ENCODE measurements at regions not wholly inside any gene's neighbourhood (a gene's known extent, or its start where the extent isn't known, plus 50 kb on each side); places are given as distances from the start of the nearest gene placed in this dataset.

- no peak overlapping the region for H3K27ac Mint-ChIP-seq
- Histone ChIP-seq H3K27me3 (replicated peaks in 1 of 2; ENCODE audit: control insufficient read depth in 2 of 2, extremely low read depth in 1 of 2, insufficient read depth in 2 of 2, low read length in 1 of 2) (peaks cover 0 to 9% of the 10 kb centered on the region in 2 experiments), H3K9me3 (no peaks in the 10 kb centered on the region), H3K27ac (ENCODE audit: low read length) (no peak overlapping the region), H3K4me3 (ENCODE audit: control insufficient read depth in 1 of 2, extremely low read depth in 1 of 2, low read length in 1 of 2) (no peak overlapping the region), H3K4me1 (ENCODE audit: control insufficient read depth in 1 of 2, extremely low read depth in 1 of 2, insufficient read depth in 2 of 2, low read length in 2 of 2) (no peaks in the 10 kb centered on the region), H3K36me3 (ENCODE audit: control insufficient read depth in 2 of 2, extremely low read depth in 1 of 2, insufficient read depth in 1 of 2, low read length in 1 of 2) (no peaks in the 10 kb centered on the region)
- ATAC-seq (replicated peaks in 1 of 4) (no peak), DNase-seq (peak in 11 of 35 experiments; percentile 1 to 33 (median 6))
- ChIA-PET CTCF (no interaction called here), POLR2A (no interaction called here)
- H3K4me1 Mint-ChIP-seq, result no peaks in the 10 kb centered on the region
- H3K36me3 Mint-ChIP-seq, result no peaks in the 10 kb centered on the region
- H3K9me3 Mint-ChIP-seq, result peaks cover 0 to 7% (median 0%) of the 10 kb centered on the region in 3 donors
- 26% methylated on average over 4 of the region's 6 CpGs for WGBS (ENCODE audit: insufficient coverage)
- H3K27me3 Mint-ChIP-seq, result peaks cover 29 to 33% of the 10 kb centered on the region in 2 donors
- no peak overlapping the region for H3K4me3 Mint-ChIP-seq
These were observed 138.9 kb upstream of the CES5A start for GRCh38 chr16:56013962-56014552.

- Histone ChIP-seq H3K4me3 (ENCODE audit: control insufficient read depth in 1 of 2, extremely low read depth in 1 of 2, low read length in 1 of 2) (no peak overlapping the region), H3K4me1 (ENCODE audit: control insufficient read depth in 1 of 2, extremely low read depth in 1 of 2, insufficient read depth in 2 of 2, low read length in 2 of 2) (no peaks in the 10 kb centered on the region), H3K36me3 (ENCODE audit: control insufficient read depth in 2 of 2, extremely low read depth in 1 of 2, insufficient read depth in 1 of 2, low read length in 1 of 2) (no peaks in the 10 kb centered on the region), H3K9me3 (no peaks in the 10 kb centered on the region), H3K27me3 (replicated peaks in 1 of 2; ENCODE audit: control insufficient read depth in 2 of 2, extremely low read depth in 1 of 2, insufficient read depth in 2 of 2, low read length in 1 of 2) (peaks cover 0 to 9% of the 10 kb centered on the region in 2 experiments), H3K27ac (ENCODE audit: low read length) (no peak overlapping the region)
- DNase-seq (no peak), ATAC-seq (replicated peaks in 1 of 4) (no peak)
- Mint-ChIP-seq H3K27ac (no peak overlapping the region), H3K4me3 (no peak overlapping the region), H3K4me1 (no peaks in the 10 kb centered on the region), H3K36me3 (no peaks in the 10 kb centered on the region), H3K9me3 (peaks cover 0 to 7% (median 0%) of the 10 kb centered on the region in 3 donors), H3K27me3 (peaks cover 32 to 39% of the 10 kb centered on the region in 2 donors)
- ChIA-PET CTCF (no interaction called here), POLR2A (no interaction called here)
- WGBS (ENCODE audit: insufficient coverage), result 80% methylated on average over 2 of the region's 3 CpGs
These were observed 137.3 kb upstream of the CES5A start for GRCh38 chr16:56012482-56012811.

GRCh38 chr16:56011808-56012481 is 136.8 kb upstream of the CES5A start:
- ATAC-seq (replicated peaks in 1 of 4) (no peak), DNase-seq (no peak)
- Mint-ChIP-seq H3K9me3 (peaks cover 0 to 4% (median 0%) of the 10 kb centered on the region in 3 donors), H3K36me3 (no peaks in the 10 kb centered on the region), H3K4me3 (no peak overlapping the region), H3K27me3 (peaks cover 29 to 35% of the 10 kb centered on the region in 2 donors), H3K27ac (no peak overlapping the region), H3K4me1 (no peaks in the 10 kb centered on the region)
- no peaks in the 10 kb centered on the region for H3K4me1 ChIP-seq (ENCODE audit: control insufficient read depth in 1 of 2, extremely low read depth in 1 of 2, insufficient read depth in 2 of 2, low read length in 2 of 2)
- POLR2A ChIA-PET, result no interaction called here
- H3K4me3 ChIP-seq (ENCODE audit: control insufficient read depth in 1 of 2, extremely low read depth in 1 of 2, low read length in 1 of 2), result no peak overlapping the region
- CTCF ChIA-PET, result no interaction called here
- H3K27ac ChIP-seq (ENCODE audit: low read length), result no peak overlapping the region
- H3K27me3 ChIP-seq (replicated peaks in 1 of 2; ENCODE audit: control insufficient read depth in 2 of 2, extremely low read depth in 1 of 2, insufficient read depth in 2 of 2, low read length in 1 of 2), result peaks cover 0 to 9% of the 10 kb centered on the region in 2 experiments
- no peaks in the 10 kb centered on the region for H3K9me3 ChIP-seq
- WGBS (ENCODE audit: insufficient coverage), result 63% methylated on average over 1 of the region's 3 CpGs
- H3K36me3 ChIP-seq (ENCODE audit: control insufficient read depth in 2 of 2, extremely low read depth in 1 of 2, insufficient read depth in 1 of 2, low read length in 1 of 2), result no peaks in the 10 kb centered on the region

GRCh38 chr16:56005958-56006357 is 130.8 kb upstream of the CES5A start:
- no peaks in the 10 kb centered on the region for H3K36me3 Mint-ChIP-seq
- ChIA-PET POLR2A (no interaction called here), CTCF (no interaction called here)
- H3K36me3 ChIP-seq (ENCODE audit: control insufficient read depth in 2 of 2, extremely low read depth in 1 of 2, insufficient read depth in 1 of 2, low read length in 1 of 2), result no peaks in the 10 kb centered on the region
- H3K4me1 Mint-ChIP-seq, result no peaks in the 10 kb centered on the region
- DNase-seq (no peak), ATAC-seq (replicated peaks in 1 of 4) (no peak)
- H3K27me3 ChIP-seq (replicated peaks in 1 of 2; ENCODE audit: control insufficient read depth in 2 of 2, extremely low read depth in 1 of 2, insufficient read depth in 2 of 2, low read length in 1 of 2), result no peaks in the 10 kb centered on the region
- no CpG with 5 or more reads among the region's 1 CpG for WGBS (ENCODE audit: insufficient coverage)
- peaks cover 0 to 1% (median 0%) of the 10 kb centered on the region in 3 donors for H3K9me3 Mint-ChIP-seq
- H3K4me3 ChIP-seq (ENCODE audit: control insufficient read depth in 1 of 2, extremely low read depth in 1 of 2, low read length in 1 of 2), result no peak overlapping the region
- H3K4me1 ChIP-seq (ENCODE audit: control insufficient read depth in 1 of 2, extremely low read depth in 1 of 2, insufficient read depth in 2 of 2, low read length in 2 of 2), result no peaks in the 10 kb centered on the region
- H3K27ac ChIP-seq (ENCODE audit: low read length), result no peak overlapping the region
- H3K9me3 ChIP-seq, result no peaks in the 10 kb centered on the region
- H3K27ac Mint-ChIP-seq, result no peak overlapping the region
- no peak overlapping the region for H3K4me3 Mint-ChIP-seq
- H3K27me3 Mint-ChIP-seq, result peaks cover 11 to 26% of the 10 kb centered on the region in 2 donors

- CTCF ChIA-PET, result no interaction called here
- H3K4me3 ChIP-seq (ENCODE audit: control insufficient read depth in 1 of 2, extremely low read depth in 1 of 2, low read length in 1 of 2), result no peak overlapping the region
- Mint-ChIP-seq H3K27ac (no peak overlapping the region), H3K36me3 (no peaks in the 10 kb centered on the region), H3K4me1 (no peaks in the 10 kb centered on the region), H3K4me3 (no peak overlapping the region), H3K9me3 (peaks cover 11 to 26% (median 14%) of the 10 kb centered on the region in 3 donors), H3K27me3 (peaks cover 5 to 16% of the 10 kb centered on the region in 2 donors)
- H3K27ac ChIP-seq (ENCODE audit: low read length), result no peak overlapping the region
- no peak for DNase-seq
- POLR2A ChIA-PET, result no interaction called here
- no peaks in the 10 kb centered on the region for H3K27me3 ChIP-seq (replicated peaks in 1 of 2; ENCODE audit: control insufficient read depth in 2 of 2, extremely low read depth in 1 of 2, insufficient read depth in 2 of 2, low read length in 1 of 2)
- no peaks in the 10 kb centered on the region for H3K9me3 ChIP-seq
- WGBS (ENCODE audit: insufficient coverage), result no CpG with 5 or more reads among the region's 1 CpG
- no peaks in the 10 kb centered on the region for H3K4me1 ChIP-seq (ENCODE audit: control insufficient read depth in 1 of 2, extremely low read depth in 1 of 2, insufficient read depth in 2 of 2, low read length in 2 of 2)
- H3K36me3 ChIP-seq (ENCODE audit: control insufficient read depth in 2 of 2, extremely low read depth in 1 of 2, insufficient read depth in 1 of 2, low read length in 1 of 2), result no peaks in the 10 kb centered on the region
- no peak for ATAC-seq (replicated peaks in 1 of 4)
These were observed 124.5 kb upstream of the CES5A start for GRCh38 chr16:55999683-56000082.

- no CpG with 5 or more reads among the region's 3 CpGs for WGBS (ENCODE audit: insufficient coverage)
- Mint-ChIP-seq H3K36me3 (no peaks in the 10 kb centered on the region), H3K9me3 (peaks cover 4% of the 10 kb centered on the region in 3 donors), H3K27ac (no peak overlapping the region), H3K4me1 (no peaks in the 10 kb centered on the region), H3K4me3 (no peak overlapping the region), H3K27me3 (peaks cover 14 to 17% of the 10 kb centered on the region in 2 donors)
- no peaks in the 10 kb centered on the region for H3K27me3 ChIP-seq (replicated peaks in 1 of 2; ENCODE audit: control insufficient read depth in 2 of 2, extremely low read depth in 1 of 2, insufficient read depth in 2 of 2, low read length in 1 of 2)
- no peak overlapping the region for H3K4me3 ChIP-seq (ENCODE audit: control insufficient read depth in 1 of 2, extremely low read depth in 1 of 2, low read length in 1 of 2)
- no peaks in the 10 kb centered on the region for H3K4me1 ChIP-seq (ENCODE audit: control insufficient read depth in 1 of 2, extremely low read depth in 1 of 2, insufficient read depth in 2 of 2, low read length in 2 of 2)
- ChIA-PET POLR2A (no interaction called here), CTCF (no interaction called here)
- no peaks in the 10 kb centered on the region for H3K36me3 ChIP-seq (ENCODE audit: control insufficient read depth in 2 of 2, extremely low read depth in 1 of 2, insufficient read depth in 1 of 2, low read length in 1 of 2)
- no peaks in the 10 kb centered on the region for H3K9me3 ChIP-seq
- ATAC-seq (replicated peaks in 1 of 4) (no peak), DNase-seq (no peak)
- H3K27ac ChIP-seq (ENCODE audit: low read length), result no peak overlapping the region
These were observed 117.9 kb upstream of the CES5A start for GRCh38 chr16:55993088-55993487.
